Activated CD4-positive, alpha-beta T cell treated with anti-CD3 and anti-CD28 coated beads for 36 hours (primary cell): ENCODE measurements at regions not wholly inside any gene's neighbourhood (a gene's known extent, or its start where the extent isn't known, plus 50 kb on each side); places are given as distances from the start of the nearest gene placed in this dataset.

ENCODE experiments used
- ATAC-seq: fragments of 200-7000 bp; cut with Tn5 transposase; one replicate; pipeline ENCODE4 v1.10.0; 2021; ENCODE audit warnings: mild to moderate bottlenecking, moderate library complexity
- CTCF ChIA-PET: fragments of 350-600 bp; sonication (Branson Sonifier 250); formaldehyde crosslinking; loops from one replicate; lab custom pipeline; 2021; ENCODE audit warnings: antibody characterized with exemption; lab: Charles Lee
- POLR2A ChIA-PET: fragments of 350-600 bp; sonication (Branson Sonifier 250); formaldehyde crosslinking; loops from one replicate; lab custom pipeline; 2021; ENCODE audit warnings: antibody characterized with exemption, inconsistent platforms; lab: Charles Lee
- DNase-seq: peaks from one replicate; pipeline ENCODE4 v3.0.0-alpha.2; 2020
- H3K27ac Mint-ChIP-seq: one replicate; pipeline ENCODE4 v1.8.0; 2021; ENCODE audit warnings: mixed read lengths
- H3K27me3 Mint-ChIP-seq: one replicate; pipeline ENCODE4 v1.8.0; 2021; ENCODE audit warnings: mixed read lengths
- H3K36me3 Mint-ChIP-seq: one replicate; pipeline ENCODE4 v1.8.0; 2021; ENCODE audit warnings: low read depth, mixed read lengths
- H3K4me1 Mint-ChIP-seq: one replicate; pipeline ENCODE4 v1.8.0; 2021; ENCODE audit warnings: mixed read lengths
- H3K4me3 Mint-ChIP-seq: one replicate; pipeline ENCODE4 v1.8.0; 2021; ENCODE audit warnings: mild to moderate bottlenecking, moderate library complexity, mixed read lengths
- H3K9me3 Mint-ChIP-seq: one replicate; pipeline ENCODE4 v1.8.0; 2021; ENCODE audit warnings: low read depth, mixed read lengths
- intact Hi-C, 2 experiments: fragments of 100-400 bp; cut with DNase I in 1 of 2; cut with micrococcal nuclease in 1 of 2; formaldehyde crosslinking; loops; one replicate each; pipeline versions ENCODE4 v1.14.2 to v1.15.1; 2022 to 2024; cut with DNase I, micrococcal nuclease

- Mint-ChIP-seq H3K27ac (peak overlapping the region; percentile 98), H3K9me3 (no peaks in the 10 kb centered on the region), H3K36me3 (no peaks in the 10 kb centered on the region), H3K27me3 (no peaks in the 10 kb centered on the region), H3K4me3 (peak overlapping the region; percentile 68), H3K4me1 (peaks cover 67% of the 10 kb centered on the region)
- ChIA-PET POLR2A (interaction anchor here (0.6 to 4.2 kb wide), 14 partner anchors 10 to 158 kb away, joined by 3 to 23 read pairs (median 4); partner anchors contain the start of gene DUSP5), CTCF (interaction anchor here (0.5 to 3.8 kb wide), 27 partner anchors 10 to 1932 kb away, joined by 3 to 35 read pairs (median 5); no protein-coding TSS in a partner anchor)
- intact Hi-C loops = loop anchor here in 1 of 2 experiments (2.0 kb wide), 1 partner anchor 34 kb away; no protein-coding TSS in a partner anchor
- ATAC-seq = peak; percentile 8
- DNase-seq = peak; percentile 62
Measured at GRCh38 chr10:110355141-110355831, 50.6 kb upstream of the SMNDC1 start.

- H3K27me3 Mint-ChIP-seq = no peaks in the 10 kb centered on the region
- peaks cover 69% of the 10 kb centered on the region for H3K4me1 Mint-ChIP-seq
- POLR2A ChIA-PET = interaction anchor here (0.6 to 4.2 kb wide), 15 partner anchors 9 to 157 kb away, joined by 3 to 23 read pairs (median 3); partner anchors contain the start of gene DUSP5
- peak overlapping the region; percentile 98 for H3K27ac Mint-ChIP-seq
- no peaks in the 10 kb centered on the region for H3K9me3 Mint-ChIP-seq
- intact Hi-C loops = loop anchor here (1.0 to 2.0 kb wide), 6 partner anchors 33 to 180 kb away; no protein-coding TSS in a partner anchor
- H3K4me3 Mint-ChIP-seq = peak overlapping the region; percentile 68
- peak; percentile 6 for ATAC-seq
- H3K36me3 Mint-ChIP-seq = no peaks in the 10 kb centered on the region
- CTCF ChIA-PET = interaction anchor here (0.7 to 3.8 kb wide), 12 partner anchors 10 to 210 kb away, joined by 3 to 35 read pairs (median 8); no protein-coding TSS in a partner anchor
- peak; percentile 57 for DNase-seq
Measured at GRCh38 chr10:110355922-110356627, 51.4 kb upstream of the SMNDC1 start.

- Mint-ChIP-seq H3K36me3 (no peaks in the 10 kb centered on the region), H3K27me3 (no peaks in the 10 kb centered on the region), H3K9me3 (no peaks in the 10 kb centered on the region), H3K4me3 (peak overlapping the region; percentile 68), H3K4me1 (peaks cover 74% of the 10 kb centered on the region), H3K27ac (peak overlapping the region; percentile 98)
- DNase-seq (peak; percentile 87), ATAC-seq (peak; percentile 55)
- POLR2A ChIA-PET = interaction anchor here (0.8 to 4.2 kb wide), 10 partner anchors 9 to 147 kb away, joined by 3 to 16 read pairs (median 4); partner anchors contain the start of gene DUSP5
- intact Hi-C loops = loop anchor here (1.0 kb wide), 5 partner anchors 58 to 180 kb away; no protein-coding TSS in a partner anchor
- CTCF ChIA-PET = interaction anchor here (0.7 to 3.2 kb wide), 6 partner anchors 9 to 148 kb away, joined by 3 to 14 read pairs (median 4); no protein-coding TSS in a partner anchor
Measured at GRCh38 chr10:110356628-110357245, 52.0 kb upstream of the SMNDC1 start.

- Mint-ChIP-seq H3K4me1 (peaks cover 80% of the 10 kb centered on the region), H3K27ac (peak overlapping the region; percentile 98), H3K36me3 (no peaks in the 10 kb centered on the region), H3K4me3 (peak overlapping the region; percentile 68), H3K27me3 (no peaks in the 10 kb centered on the region), H3K9me3 (no peaks in the 10 kb centered on the region)
- intact Hi-C loops = loop anchor here in 1 of 2 experiments (1.0 kb wide), 1 partner anchor 69 kb away; no protein-coding TSS in a partner anchor
- POLR2A ChIA-PET = interaction anchor here (1.0 to 4.2 kb wide), 6 partner anchors 54 to 146 kb away, joined by 3 to 16 read pairs (median 4); partner anchors contain the start of gene DUSP5
- DNase-seq (peak; percentile 84), ATAC-seq (peak; percentile 15)
- CTCF ChIA-PET = interaction anchor here (0.6 to 1.4 kb wide), 4 partner anchors 41 to 147 kb away, joined by 3 to 4 read pairs (median 3); no protein-coding TSS in a partner anchor
Measured at GRCh38 chr10:110357252-110357780, 52.6 kb upstream of the SMNDC1 start.

- no peak for DNase-seq
- Mint-ChIP-seq H3K4me3 (peak overlapping the region; percentile 68), H3K36me3 (no peaks in the 10 kb centered on the region), H3K9me3 (no peaks in the 10 kb centered on the region), H3K27me3 (no peaks in the 10 kb centered on the region), H3K4me1 (peaks cover 82% of the 10 kb centered on the region), H3K27ac (peak overlapping the region; percentile 98)
- CTCF ChIA-PET = no interaction called here
- no peak for ATAC-seq
- intact Hi-C loops = loop anchor here in 1 of 2 experiments (1.0 kb wide), 1 partner anchor 68 kb away; no protein-coding TSS in a partner anchor
- POLR2A ChIA-PET = interaction anchor here (1.0 to 4.2 kb wide), 3 partner anchors 57 to 146 kb away, joined by 3 to 16 read pairs (median 15); partner anchors contain the start of gene DUSP5
Measured at GRCh38 chr10:110357871-110358270, 53.2 kb upstream of the SMNDC1 start.

- H3K9me3 Mint-ChIP-seq = no peaks in the 10 kb centered on the region
- ChIA-PET CTCF (interaction anchor here (0.6 kb wide), 1 partner anchor 151 kb away, joined by 3 read pairs; no protein-coding TSS in a partner anchor), POLR2A (no interaction called here)
- peak overlapping the region; percentile 98 for H3K27ac Mint-ChIP-seq
- H3K4me1 Mint-ChIP-seq = peaks cover 84% of the 10 kb centered on the region
- ATAC-seq = no peak
- H3K4me3 Mint-ChIP-seq = peak overlapping the region; percentile 11
- DNase-seq = no peak
- intact Hi-C loops = no loop called here
- no peaks in the 10 kb centered on the region for H3K36me3 Mint-ChIP-seq
- no peaks in the 10 kb centered on the region for H3K27me3 Mint-ChIP-seq
Measured at GRCh38 chr10:110358278-110358677, 53.6 kb upstream of the SMNDC1 start.

GRCh38 chr10:110358869-110359629 lies 54.3 kb upstream of the SMNDC1 start:
- Mint-ChIP-seq H3K27me3 (no peaks in the 10 kb centered on the region), H3K9me3 (no peaks in the 10 kb centered on the region), H3K4me3 (no peak overlapping the region), H3K36me3 (no peaks in the 10 kb centered on the region), H3K4me1 (peaks cover 84% of the 10 kb centered on the region), H3K27ac (peak overlapping the region; percentile 48)
- no peak for ATAC-seq
- ChIA-PET CTCF (interaction anchor here (0.6 kb wide), 1 partner anchor 150 kb away, joined by 3 read pairs; no protein-coding TSS in a partner anchor), POLR2A (no interaction called here)
- intact Hi-C loops = no loop called here
- no peak for DNase-seq

- ChIA-PET CTCF (interaction anchor here (0.7 to 1.2 kb wide), 2 partner anchors 176 to 311 kb away, joined by 3 read pairs; no protein-coding TSS in a partner anchor), POLR2A (interaction anchor here (1.4 kb wide), 1 partner anchor 168 kb away, joined by 4 read pairs; no protein-coding TSS in a partner anchor)
- no peaks in the 10 kb centered on the region for H3K9me3 Mint-ChIP-seq
- H3K4me1 Mint-ChIP-seq = peaks cover 84% of the 10 kb centered on the region
- DNase-seq = no peak
- peak overlapping the region; percentile 65 for H3K27ac Mint-ChIP-seq
- no peaks in the 10 kb centered on the region for H3K27me3 Mint-ChIP-seq
- no peaks in the 10 kb centered on the region for H3K36me3 Mint-ChIP-seq
- intact Hi-C loops = loop anchor here in 1 of 2 experiments (1.0 to 5.0 kb wide), 2 partner anchors 65 to 411 kb away; no protein-coding TSS in a partner anchor
- H3K4me3 Mint-ChIP-seq = no peak overlapping the region
- ATAC-seq = no peak
Measured at GRCh38 chr10:110360857-110361474, 56.2 kb upstream of the SMNDC1 start.

GRCh38 chr10:110361800-110362456 lies 57.2 kb upstream of the SMNDC1 start:
- no peaks in the 10 kb centered on the region for H3K9me3 Mint-ChIP-seq
- ATAC-seq (peak; percentile 71), DNase-seq (peak; percentile 47)
- H3K27ac Mint-ChIP-seq = peak overlapping the region; percentile 77
- no peaks in the 10 kb centered on the region for H3K27me3 Mint-ChIP-seq
- H3K4me1 Mint-ChIP-seq = peaks cover 84% of the 10 kb centered on the region
- intact Hi-C loops = loop anchor here in 1 of 2 experiments (1.0 to 5.0 kb wide), 2 partner anchors 64 to 410 kb away; no protein-coding TSS in a partner anchor
- no peaks in the 10 kb centered on the region for H3K36me3 Mint-ChIP-seq
- ChIA-PET POLR2A (interaction anchor here (0.5 to 1.4 kb wide), 6 partner anchors 9 to 167 kb away, joined by 3 to 6 read pairs (median 4); no protein-coding TSS in a partner anchor), CTCF (interaction anchor here (0.6 to 1.2 kb wide), 4 partner anchors 27 to 176 kb away, joined by 3 to 4 read pairs (median 4); no protein-coding TSS in a partner anchor)
- H3K4me3 Mint-ChIP-seq = peak overlapping the region; percentile 7
